RWPE1 (cell line): ENCODE measurements at regions not wholly inside any gene's neighbourhood (a gene's known extent, or its start where the extent isn't known, plus 50 kb on each side); places are given as distances from the start of the nearest gene placed in this dataset.
"Not testable (repeated sequence)": the region's sequence is repeated elsewhere in the genome, so short reads cannot be mapped to it uniquely, and the experiment has no call there.

Experiments
- CTCF ChIA-PET: fragments of 350-600 bp; sonication (Branson Sonifier 250); formaldehyde crosslinking; extraction: SDS; loops from one replicate; lab custom pipeline; 2021; lab: Yijun Ruan, JAX
- POLR2A ChIA-PET: fragments of 400-600 bp; formaldehyde crosslinking; extraction: SDS; loops from one replicate; lab custom pipeline; 2020; ENCODE audit warnings: antibody characterized with exemption; ENCODE audit not compliant: low non-redundant PET; lab: Yijun Ruan, JAX
- DNase-seq: peaks from one replicate; pipeline ENCODE4 v3.0.0; 2012; ENCODE audit warnings: low spot score
- H3K27ac ChIP-seq: fragments of 450-650 bp; 2 replicates; pipeline ENCODE4 v1.5.1; 2017
- TF ChIP-seq, protein P1 (sequence below): fragments of 450-650 bp; conservative IDR thresholded peaks from 2 replicates; pipeline ENCODE4 v1.5.1; 2017; ENCODE audit warnings: low read depth, mild to moderate bottlenecking

DNA sequence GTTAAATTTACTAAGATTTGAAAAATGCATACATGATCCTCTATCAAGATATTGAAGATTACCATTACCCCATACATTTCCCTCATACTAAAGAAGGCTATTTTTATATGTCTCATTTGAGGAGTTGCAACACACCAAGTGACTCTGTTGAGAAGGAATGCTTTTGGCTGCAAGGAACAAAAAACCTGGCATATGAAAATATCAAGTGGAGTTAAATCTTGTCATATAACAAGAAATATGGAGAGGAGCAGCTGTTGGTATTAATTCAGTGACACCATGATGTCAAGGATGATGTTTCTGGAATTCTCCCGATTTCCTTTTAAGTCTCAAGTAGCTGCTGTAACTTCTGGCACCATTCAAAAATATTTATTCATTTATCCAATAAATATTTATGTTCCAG, 193.8 kb downstream of the CSNK1G3 start:
- no peak overlapping the region for H3K27ac ChIP-seq
- TF ChIP-seq, protein P1, sequence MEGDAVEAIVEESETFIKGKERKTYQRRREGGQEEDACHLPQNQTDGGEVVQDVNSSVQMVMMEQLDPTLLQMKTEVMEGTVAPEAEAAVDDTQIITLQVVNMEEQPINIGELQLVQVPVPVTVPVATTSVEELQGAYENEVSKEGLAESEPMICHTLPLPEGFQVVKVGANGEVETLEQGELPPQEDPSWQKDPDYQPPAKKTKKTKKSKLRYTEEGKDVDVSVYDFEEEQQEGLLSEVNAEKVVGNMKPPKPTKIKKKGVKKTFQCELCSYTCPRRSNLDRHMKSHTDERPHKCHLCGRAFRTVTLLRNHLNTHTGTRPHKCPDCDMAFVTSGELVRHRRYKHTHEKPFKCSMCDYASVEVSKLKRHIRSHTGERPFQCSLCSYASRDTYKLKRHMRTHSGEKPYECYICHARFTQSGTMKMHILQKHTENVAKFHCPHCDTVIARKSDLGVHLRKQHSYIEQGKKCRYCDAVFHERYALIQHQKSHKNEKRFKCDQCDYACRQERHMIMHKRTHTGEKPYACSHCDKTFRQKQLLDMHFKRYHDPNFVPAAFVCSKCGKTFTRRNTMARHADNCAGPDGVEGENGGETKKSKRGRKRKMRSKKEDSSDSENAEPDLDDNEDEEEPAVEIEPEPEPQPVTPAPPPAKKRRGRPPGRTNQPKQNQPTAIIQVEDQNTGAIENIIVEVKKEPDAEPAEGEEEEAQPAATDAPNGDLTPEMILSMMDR = no peak
- ChIA-PET POLR2A (no interaction called here), CTCF (interaction anchor here (0.7 kb wide), 1 partner anchor 62 kb away, joined by 3 read pairs; no protein-coding TSS in a partner anchor)
- DNase-seq = peak; percentile 29

DNA sequence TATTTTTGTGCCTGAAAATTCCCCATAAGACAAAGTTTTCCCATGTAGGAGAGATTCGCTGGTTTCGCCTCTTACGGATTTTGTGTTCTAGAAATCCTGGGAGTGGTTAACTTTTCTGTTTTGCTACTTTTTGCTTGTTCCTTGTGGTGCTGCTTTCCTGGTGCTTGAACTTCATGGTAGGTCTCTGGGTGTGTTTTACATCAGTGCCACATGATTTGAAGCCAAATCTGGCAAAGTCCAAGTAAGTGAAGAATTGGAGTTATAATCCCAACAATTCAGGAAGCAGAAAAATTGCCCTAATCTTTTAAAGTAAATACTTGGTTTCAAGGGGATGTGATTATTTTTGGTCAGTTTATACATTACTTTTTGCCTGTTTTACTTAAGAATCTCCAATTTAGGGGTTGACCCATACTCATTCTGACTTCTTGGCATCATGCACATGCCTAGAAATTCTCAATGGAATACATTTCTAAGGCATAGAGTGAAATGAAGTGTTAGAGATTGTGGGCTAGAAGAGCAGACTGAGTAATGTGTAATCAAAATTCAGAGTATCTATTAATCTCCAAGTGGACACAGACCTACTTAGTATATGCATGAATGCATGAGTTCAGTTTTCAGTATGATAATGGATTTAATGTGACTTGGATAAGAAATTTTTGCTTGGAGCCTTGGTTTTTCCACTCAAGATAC, 189.7 kb downstream of the CSNK1G3 start:
- POLR2A ChIA-PET = no interaction called here
- no peak for DNase-seq

DNA sequence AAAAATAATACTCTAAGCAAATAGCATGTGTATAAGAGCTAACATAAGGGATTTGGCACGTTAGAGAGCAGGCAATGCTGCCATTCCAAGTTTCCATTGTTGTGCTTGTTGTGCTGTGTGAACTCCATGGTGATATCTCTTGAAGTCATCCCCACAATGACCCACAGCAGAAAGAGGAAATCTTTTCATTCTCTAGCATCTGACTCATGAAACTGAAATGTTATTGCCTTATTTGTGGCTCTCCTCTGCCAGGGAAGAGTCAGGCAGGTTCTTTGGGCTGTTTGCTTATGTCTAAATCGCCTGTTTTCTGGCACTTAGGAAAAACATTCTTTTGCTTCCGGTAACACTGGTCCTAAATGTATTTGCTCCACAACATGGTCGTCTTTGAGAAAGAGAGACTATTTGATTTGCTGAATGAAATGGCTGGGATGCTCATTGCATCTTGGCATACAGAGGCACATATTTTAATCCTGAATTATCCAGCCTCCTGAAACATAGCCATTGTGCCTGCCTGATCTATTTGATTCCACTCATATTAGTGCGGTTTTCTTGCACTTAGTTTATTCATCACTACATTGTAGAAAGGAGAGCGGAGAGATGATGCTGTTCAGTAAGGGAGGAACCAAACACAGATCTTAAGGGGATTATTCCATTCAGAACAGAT, 188.8 kb downstream of the CSNK1G3 start:
- ChIA-PET CTCF (no interaction called here), POLR2A (no interaction called here)
- peak; percentile 92 for DNase-seq
- H3K27ac ChIP-seq = no peak overlapping the region
- TF ChIP-seq, protein P1 = no peak

More for the DNA sequence above, 189.7 kb downstream of the CSNK1G3 start:
- CTCF ChIA-PET = no interaction called here
- no peak overlapping the region for H3K27ac ChIP-seq
- TF ChIP-seq, protein P1 = no peak

DNA sequence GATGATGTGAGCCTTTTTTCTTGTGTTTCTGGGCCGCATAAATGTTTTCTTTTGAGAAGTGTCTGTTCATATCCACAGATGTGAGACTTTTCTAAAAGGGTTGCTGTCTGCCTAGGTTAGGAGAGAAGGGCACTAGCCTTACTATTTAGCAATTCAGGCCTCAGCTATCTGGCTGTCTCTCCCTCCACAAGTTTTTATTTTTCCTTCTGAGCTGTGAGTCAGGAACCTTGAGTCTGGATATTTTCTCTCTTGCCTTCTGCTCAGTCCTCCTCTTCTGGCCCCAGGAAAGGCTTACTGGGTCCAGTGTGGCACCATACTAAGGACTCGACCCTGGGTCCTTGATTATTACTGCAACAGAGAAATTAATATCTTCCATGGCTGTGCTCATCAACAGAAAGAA, 187.6 kb downstream of the CSNK1G3 start:
- ChIA-PET CTCF (interaction anchor here (0.7 kb wide), 1 partner anchor 36 kb away, joined by 4 read pairs; no protein-coding TSS in a partner anchor), POLR2A (no interaction called here)
- peak overlapping the region; percentile 59 for H3K27ac ChIP-seq
- TF ChIP-seq, protein P1 = no peak
- no peak for DNase-seq

DNA sequence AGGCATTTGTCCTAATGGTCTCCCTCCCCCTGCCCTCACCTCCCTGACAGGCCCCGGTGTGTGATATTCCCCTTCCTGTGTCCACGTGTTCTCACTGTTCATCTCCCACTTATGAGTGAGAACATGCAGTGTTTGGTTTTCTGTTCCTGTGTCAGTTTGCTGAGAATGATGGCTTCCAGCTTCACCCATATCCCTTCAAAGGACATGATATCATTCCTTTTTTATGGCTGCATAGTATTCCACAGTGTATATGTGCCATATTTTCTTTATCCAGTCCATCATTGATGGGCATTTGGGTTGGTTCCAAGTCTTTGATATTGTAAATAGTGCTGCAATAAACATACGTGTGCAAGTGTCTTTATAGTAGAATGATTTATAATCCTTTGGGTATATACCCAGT, 187.0 kb downstream of the CSNK1G3 start:
- H3K27ac ChIP-seq, DNase-seq, POLR2A ChIA-PET, CTCF ChIA-PET: not testable (repeated sequence)

DNA sequence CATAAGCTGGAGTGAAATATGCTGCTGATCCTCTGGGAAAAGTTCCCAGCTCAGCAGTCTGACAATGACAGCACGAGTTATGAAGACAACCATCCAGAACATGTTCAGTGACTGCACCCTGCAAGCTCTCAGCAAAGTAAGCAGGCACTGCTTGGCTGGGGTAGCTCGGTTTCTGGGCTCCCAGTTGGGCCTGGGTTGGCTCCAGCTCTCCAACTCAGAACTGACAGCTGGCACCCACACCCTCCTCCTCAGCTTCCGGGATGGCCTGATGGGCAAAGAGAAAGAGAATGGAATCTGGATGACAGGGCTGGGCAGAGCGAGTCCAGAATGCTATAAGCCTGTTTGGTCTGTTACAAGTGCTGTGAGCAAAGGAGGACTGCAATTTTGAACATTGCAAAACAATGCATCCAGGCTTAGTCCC, 185.0 kb downstream of the CSNK1G3 start:
- ChIA-PET CTCF (interaction anchor here (0.5 kb wide), 1 partner anchor 273 kb away, joined by 4 read pairs; no protein-coding TSS in a partner anchor), POLR2A (no interaction called here)
- DNase-seq = peak; percentile 21
- TF ChIP-seq, protein P1 = no peak
- H3K27ac ChIP-seq = peak overlapping the region; percentile 84

DNA sequence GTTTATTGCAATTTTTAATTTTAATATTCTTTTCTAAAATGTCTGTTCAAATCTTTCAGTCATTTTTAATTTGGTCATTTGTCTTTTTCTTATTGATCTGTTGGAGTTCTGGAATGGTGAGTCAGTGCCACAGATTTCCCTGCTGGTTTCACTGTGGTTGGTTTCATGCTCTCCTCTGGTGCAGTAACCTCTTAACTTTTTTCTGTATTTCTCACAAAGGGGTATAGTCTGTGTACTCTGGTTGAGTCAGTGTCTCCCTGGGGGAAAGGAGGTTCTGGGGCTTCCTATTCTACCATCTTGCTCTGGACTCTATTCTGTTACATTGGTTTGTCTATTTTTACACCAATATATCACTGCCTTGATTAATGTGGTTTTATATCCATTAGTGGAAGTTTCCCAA, 178.8 kb downstream of the CSNK1G3 start:
- ChIA-PET POLR2A (no interaction called here), CTCF (no interaction called here)
- no peak overlapping the region for H3K27ac ChIP-seq
- DNase-seq = no peak
- TF ChIP-seq, protein P1 = no peak
